Fibroblast of lung (primary cell): ENCODE measurements at regions not wholly inside any gene's neighbourhood (a gene's known extent, or its start where the extent isn't known, plus 50 kb on each side); places are given as distances from the start of the nearest gene placed in this dataset.

ENCODE experiments used
- EZH2 ChIP-seq: IDR thresholded peaks from 2 replicates; pipeline ENCODE4 v1.5.1; 2012; ENCODE audit warnings: low read length, control low read depth, mild to moderate bottlenecking; ENCODE audit errors: missing control alignments
- TF ChIP-seq, protein P1 (sequence below), 2 donors: IDR thresholded peaks in 1 of 2; conservative IDR thresholded peaks in 1 of 2; 1 replicate in 1 of 2; 2 replicates in 1 of 2; pipeline ENCODE4 v1.5.1; 2011 to 2012; ENCODE audit warnings: low read length in 2 of 2, control low read depth in 1 of 2, inconsistent platforms in 1 of 2, low read depth in 1 of 2, mild to moderate bottlenecking in 1 of 2

DNA sequence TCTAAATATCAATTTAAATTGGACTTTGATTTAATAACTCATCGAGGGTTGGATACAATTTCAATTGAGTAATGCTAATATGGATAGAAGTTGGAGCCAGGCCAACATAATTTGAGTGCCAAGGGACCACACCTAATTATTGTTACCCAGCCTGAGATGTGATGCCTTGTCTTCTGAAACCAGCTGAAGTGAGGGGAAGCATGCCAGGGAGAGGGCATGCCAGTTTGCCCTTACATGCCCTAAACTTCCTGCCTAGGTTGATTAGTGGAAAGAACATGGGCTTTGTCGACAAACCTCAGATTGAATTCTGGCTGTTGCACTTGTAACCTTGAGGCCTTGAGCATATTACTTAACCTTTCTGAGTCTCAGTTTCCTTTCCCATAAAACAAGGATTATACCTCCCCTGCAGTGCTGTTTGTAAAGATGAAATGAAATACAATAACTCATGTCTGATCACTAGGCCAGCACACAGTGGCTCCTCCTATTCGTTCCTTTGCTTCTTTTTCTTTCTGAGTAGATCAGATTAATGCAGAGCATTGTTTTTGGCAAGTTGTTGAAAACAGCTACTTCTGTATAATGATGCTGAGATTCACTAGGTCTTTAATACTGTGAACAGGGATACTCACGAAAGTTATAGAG is 412.8 kb downstream of the TLE4 start:
- no peak for TF ChIP-seq EZH2
- TF ChIP-seq, protein P1, sequence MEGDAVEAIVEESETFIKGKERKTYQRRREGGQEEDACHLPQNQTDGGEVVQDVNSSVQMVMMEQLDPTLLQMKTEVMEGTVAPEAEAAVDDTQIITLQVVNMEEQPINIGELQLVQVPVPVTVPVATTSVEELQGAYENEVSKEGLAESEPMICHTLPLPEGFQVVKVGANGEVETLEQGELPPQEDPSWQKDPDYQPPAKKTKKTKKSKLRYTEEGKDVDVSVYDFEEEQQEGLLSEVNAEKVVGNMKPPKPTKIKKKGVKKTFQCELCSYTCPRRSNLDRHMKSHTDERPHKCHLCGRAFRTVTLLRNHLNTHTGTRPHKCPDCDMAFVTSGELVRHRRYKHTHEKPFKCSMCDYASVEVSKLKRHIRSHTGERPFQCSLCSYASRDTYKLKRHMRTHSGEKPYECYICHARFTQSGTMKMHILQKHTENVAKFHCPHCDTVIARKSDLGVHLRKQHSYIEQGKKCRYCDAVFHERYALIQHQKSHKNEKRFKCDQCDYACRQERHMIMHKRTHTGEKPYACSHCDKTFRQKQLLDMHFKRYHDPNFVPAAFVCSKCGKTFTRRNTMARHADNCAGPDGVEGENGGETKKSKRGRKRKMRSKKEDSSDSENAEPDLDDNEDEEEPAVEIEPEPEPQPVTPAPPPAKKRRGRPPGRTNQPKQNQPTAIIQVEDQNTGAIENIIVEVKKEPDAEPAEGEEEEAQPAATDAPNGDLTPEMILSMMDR (conservative IDR thresholded peaks at IDR 0.05 in 1 of 2, IDR thresholded peaks at IDR 0.05 in 1 of 2; ENCODE audit: low read depth in 1 of 2, low read length in 2 of 2) = no peak
